ENCODE measurements at regions not wholly inside any gene's neighbourhood (a gene's known extent, or its start where the extent isn't known, plus 50 kb on each side); places are given as distances from the start of the nearest gene placed in this dataset.

- no peak for TF ChIP-seq POLR2A (IDR thresholded peaks at IDR 0.05)
- TF ChIP-seq, protein P1, sequence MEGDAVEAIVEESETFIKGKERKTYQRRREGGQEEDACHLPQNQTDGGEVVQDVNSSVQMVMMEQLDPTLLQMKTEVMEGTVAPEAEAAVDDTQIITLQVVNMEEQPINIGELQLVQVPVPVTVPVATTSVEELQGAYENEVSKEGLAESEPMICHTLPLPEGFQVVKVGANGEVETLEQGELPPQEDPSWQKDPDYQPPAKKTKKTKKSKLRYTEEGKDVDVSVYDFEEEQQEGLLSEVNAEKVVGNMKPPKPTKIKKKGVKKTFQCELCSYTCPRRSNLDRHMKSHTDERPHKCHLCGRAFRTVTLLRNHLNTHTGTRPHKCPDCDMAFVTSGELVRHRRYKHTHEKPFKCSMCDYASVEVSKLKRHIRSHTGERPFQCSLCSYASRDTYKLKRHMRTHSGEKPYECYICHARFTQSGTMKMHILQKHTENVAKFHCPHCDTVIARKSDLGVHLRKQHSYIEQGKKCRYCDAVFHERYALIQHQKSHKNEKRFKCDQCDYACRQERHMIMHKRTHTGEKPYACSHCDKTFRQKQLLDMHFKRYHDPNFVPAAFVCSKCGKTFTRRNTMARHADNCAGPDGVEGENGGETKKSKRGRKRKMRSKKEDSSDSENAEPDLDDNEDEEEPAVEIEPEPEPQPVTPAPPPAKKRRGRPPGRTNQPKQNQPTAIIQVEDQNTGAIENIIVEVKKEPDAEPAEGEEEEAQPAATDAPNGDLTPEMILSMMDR (IDR thresholded peaks at IDR 0.05) = no peak
Measured at GRCh38 chr22:22127100-22127499, 117.5 kb upstream of the VPREB1 start.

All from testis (tissue), 2 donors.